Liver (tissue), 3 donors: ENCODE measurements at regions not wholly inside any gene's neighbourhood (a gene's known extent, or its start where the extent isn't known, plus 50 kb on each side); places are given as distances from the start of the nearest gene placed in this dataset.

Experiments
- FOXA1 ChIP-seq: IDR thresholded peaks from 2 replicates; pipeline ENCODE4 v1.6.1; 2016; ENCODE audit warnings: antibody characterized with exemption
- GABPA ChIP-seq, 2 donors: IDR thresholded peaks in 1 of 2; conservative IDR thresholded peaks in 1 of 2; 2 replicates each; pipeline ENCODE4 v1.6.1; 2016; ENCODE audit warnings: antibody characterized with exemption in 2 of 2, mild to moderate bottlenecking in 1 of 2, moderate library complexity in 1 of 2
- JUND ChIP-seq, 2 donors: IDR thresholded peaks; 2 replicates each; pipeline ENCODE4 v1.6.1; 2016; ENCODE audit warnings: antibody characterized with exemption in 2 of 2
- MAX ChIP-seq: IDR thresholded peaks from 2 replicates; pipeline ENCODE4 v1.6.1; 2016; ENCODE audit warnings: antibody characterized with exemption
- TAF1 ChIP-seq: conservative IDR thresholded peaks from 2 replicates; pipeline ENCODE4 v1.6.1; 2016; ENCODE audit warnings: antibody characterized with exemption, mild to moderate bottlenecking
- YY1 ChIP-seq: IDR thresholded peaks from 2 replicates; pipeline ENCODE4 v1.6.1; 2016; ENCODE audit warnings: antibody characterized with exemption, mild to moderate bottlenecking
- TF ChIP-seq, protein P1 (sequence below): fragments of 150-350 bp; IDR thresholded peaks from 2 replicates; pipeline ENCODE4 v1.5.1; 2017; ENCODE audit warnings: improper control_type of control experiment, low read depth, low read length; ENCODE audit not compliant: missing input control
- TF ChIP-seq, protein P2 (sequence below): IDR thresholded peaks from 2 replicates; pipeline ENCODE4 v1.6.1; 2016; ENCODE audit warnings: antibody characterized with exemption, mild to moderate bottlenecking
- donor health status: healthy.
- donor health status: healthy.

DNA sequence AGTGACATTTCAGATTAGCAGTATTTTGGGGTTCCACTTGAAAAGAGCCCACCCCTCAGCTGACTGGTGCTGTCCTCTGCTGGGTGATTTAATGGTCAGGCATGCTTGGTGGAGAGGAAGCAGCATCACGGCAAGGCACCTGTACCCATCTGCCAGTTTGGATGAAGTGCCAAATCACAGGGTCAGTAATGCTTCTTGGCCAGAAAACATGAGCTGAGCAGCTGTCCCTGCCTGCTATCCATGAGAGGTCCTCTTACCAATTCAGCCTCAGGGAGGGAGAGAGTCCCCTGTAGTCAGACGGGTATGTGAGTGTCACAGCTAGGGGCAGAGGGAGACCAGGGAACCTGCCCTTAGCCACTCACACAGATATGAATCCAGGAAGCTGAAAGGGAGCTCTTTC lies 137.9 kb downstream of the SEC61B start:
- TF ChIP-seq, protein P1, sequence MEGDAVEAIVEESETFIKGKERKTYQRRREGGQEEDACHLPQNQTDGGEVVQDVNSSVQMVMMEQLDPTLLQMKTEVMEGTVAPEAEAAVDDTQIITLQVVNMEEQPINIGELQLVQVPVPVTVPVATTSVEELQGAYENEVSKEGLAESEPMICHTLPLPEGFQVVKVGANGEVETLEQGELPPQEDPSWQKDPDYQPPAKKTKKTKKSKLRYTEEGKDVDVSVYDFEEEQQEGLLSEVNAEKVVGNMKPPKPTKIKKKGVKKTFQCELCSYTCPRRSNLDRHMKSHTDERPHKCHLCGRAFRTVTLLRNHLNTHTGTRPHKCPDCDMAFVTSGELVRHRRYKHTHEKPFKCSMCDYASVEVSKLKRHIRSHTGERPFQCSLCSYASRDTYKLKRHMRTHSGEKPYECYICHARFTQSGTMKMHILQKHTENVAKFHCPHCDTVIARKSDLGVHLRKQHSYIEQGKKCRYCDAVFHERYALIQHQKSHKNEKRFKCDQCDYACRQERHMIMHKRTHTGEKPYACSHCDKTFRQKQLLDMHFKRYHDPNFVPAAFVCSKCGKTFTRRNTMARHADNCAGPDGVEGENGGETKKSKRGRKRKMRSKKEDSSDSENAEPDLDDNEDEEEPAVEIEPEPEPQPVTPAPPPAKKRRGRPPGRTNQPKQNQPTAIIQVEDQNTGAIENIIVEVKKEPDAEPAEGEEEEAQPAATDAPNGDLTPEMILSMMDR, result no peak
- TF ChIP-seq GABPA (IDR thresholded peaks at IDR 0.05 in 1 of 2, conservative IDR thresholded peaks at IDR 0.05 in 1 of 2), result no peak
- no peak for TF ChIP-seq TAF1
- no peak for TF ChIP-seq FOXA1
- no peak for TF ChIP-seq MAX
- TF ChIP-seq, protein P2, sequence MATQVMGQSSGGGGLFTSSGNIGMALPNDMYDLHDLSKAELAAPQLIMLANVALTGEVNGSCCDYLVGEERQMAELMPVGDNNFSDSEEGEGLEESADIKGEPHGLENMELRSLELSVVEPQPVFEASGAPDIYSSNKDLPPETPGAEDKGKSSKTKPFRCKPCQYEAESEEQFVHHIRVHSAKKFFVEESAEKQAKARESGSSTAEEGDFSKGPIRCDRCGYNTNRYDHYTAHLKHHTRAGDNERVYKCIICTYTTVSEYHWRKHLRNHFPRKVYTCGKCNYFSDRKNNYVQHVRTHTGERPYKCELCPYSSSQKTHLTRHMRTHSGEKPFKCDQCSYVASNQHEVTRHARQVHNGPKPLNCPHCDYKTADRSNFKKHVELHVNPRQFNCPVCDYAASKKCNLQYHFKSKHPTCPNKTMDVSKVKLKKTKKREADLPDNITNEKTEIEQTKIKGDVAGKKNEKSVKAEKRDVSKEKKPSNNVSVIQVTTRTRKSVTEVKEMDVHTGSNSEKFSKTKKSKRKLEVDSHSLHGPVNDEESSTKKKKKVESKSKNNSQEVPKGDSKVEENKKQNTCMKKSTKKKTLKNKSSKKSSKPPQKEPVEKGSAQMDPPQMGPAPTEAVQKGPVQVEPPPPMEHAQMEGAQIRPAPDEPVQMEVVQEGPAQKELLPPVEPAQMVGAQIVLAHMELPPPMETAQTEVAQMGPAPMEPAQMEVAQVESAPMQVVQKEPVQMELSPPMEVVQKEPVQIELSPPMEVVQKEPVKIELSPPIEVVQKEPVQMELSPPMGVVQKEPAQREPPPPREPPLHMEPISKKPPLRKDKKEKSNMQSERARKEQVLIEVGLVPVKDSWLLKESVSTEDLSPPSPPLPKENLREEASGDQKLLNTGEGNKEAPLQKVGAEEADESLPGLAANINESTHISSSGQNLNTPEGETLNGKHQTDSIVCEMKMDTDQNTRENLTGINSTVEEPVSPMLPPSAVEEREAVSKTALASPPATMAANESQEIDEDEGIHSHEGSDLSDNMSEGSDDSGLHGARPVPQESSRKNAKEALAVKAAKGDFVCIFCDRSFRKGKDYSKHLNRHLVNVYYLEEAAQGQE, result no peak
- TF ChIP-seq YY1, result no peak
- no peak for TF ChIP-seq JUND (IDR thresholded peaks at IDR 0.05)
